Liver (tissue), 8 donors: ENCODE measurements at regions not wholly inside any gene's neighbourhood (a gene's known extent, or its start where the extent isn't known, plus 50 kb on each side); places are given as distances from the start of the nearest gene placed in this dataset.

Experiments used
- DNase-seq: peaks from one replicate; pipeline ENCODE4 v3.0.0-alpha.2; 2017; ENCODE audit warnings: low spot score
- H3K27ac ChIP-seq, 2 donors: one replicate each; pipeline ENCODE4 v1.7.0; 2013; ENCODE audit warnings: inconsistent platforms in 2 of 2, low read length in 2 of 2, control low read depth in 1 of 2, low read depth in 1 of 2, mild to moderate bottlenecking in 1 of 2
- H3K27me3 ChIP-seq, 4 donors: one replicate each; pipeline versions ENCODE4 v1.6.1 to v1.7.0; 2013; ENCODE audit warnings: low read length in 3 of 4, inconsistent platforms in 1 of 4, mild to moderate bottlenecking in 1 of 4, moderate library complexity in 1 of 4; ENCODE audit not compliant: control insufficient read depth in 4 of 4, insufficient read depth in 4 of 4
- H3K36me3 ChIP-seq, 4 donors: one replicate each; pipeline versions ENCODE4 v1.6.1 to v1.7.0; 2013; ENCODE audit warnings: low read length in 3 of 4, mild to moderate bottlenecking in 3 of 4, low read depth in 1 of 4, moderate library complexity in 1 of 4; ENCODE audit not compliant: control insufficient read depth in 4 of 4, insufficient read depth in 3 of 4
- H3K4me1 ChIP-seq, 4 donors: one replicate each; pipeline versions ENCODE4 v1.6.1 to v1.7.0; 2013; ENCODE audit warnings: low read length in 3 of 4, mild to moderate bottlenecking in 3 of 4, moderate library complexity in 1 of 4; ENCODE audit not compliant: control insufficient read depth in 4 of 4, insufficient read depth in 4 of 4
- H3K4me3 ChIP-seq, 3 donors: one replicate each; pipeline versions ENCODE4 v1.6.1 to v1.7.0; 2013; ENCODE audit warnings: low read length in 3 of 3, control low read depth in 1 of 3, low read depth in 1 of 3, mild to moderate bottlenecking in 1 of 3
- H3K9ac ChIP-seq, 2 donors: one replicate each; pipeline ENCODE4 v1.7.0; 2013; ENCODE audit warnings: low read length in 2 of 2, mild to moderate bottlenecking in 2 of 2, moderate library complexity in 2 of 2, control low read depth in 1 of 2, low read depth in 1 of 2
- H3K9me3 ChIP-seq, 4 donors: one replicate each; pipeline versions ENCODE4 v1.6.1 to v1.7.0; 2013; ENCODE audit warnings: low read length in 3 of 4; ENCODE audit not compliant: control insufficient read depth in 4 of 4
- ATF3 ChIP-seq: IDR thresholded peaks from 2 replicates; pipeline ENCODE4 v1.6.1; 2016; ENCODE audit warnings: antibody characterized with exemption
- CTCF ChIP-seq: fragments of 150-350 bp; IDR thresholded peaks from 2 replicates; pipeline ENCODE4 v1.5.1; 2017; ENCODE audit warnings: improper control_type of control experiment, low read depth, low read length; ENCODE audit not compliant: missing input control
- EGR1 ChIP-seq, 2 donors: IDR thresholded peaks; 2 replicates each; pipeline ENCODE4 v1.6.1; 2016 to 2018; ENCODE audit warnings: antibody characterized with exemption in 2 of 2, low read depth in 2 of 2
- FOXA1 ChIP-seq: IDR thresholded peaks from 2 replicates; pipeline ENCODE4 v1.6.1; 2016; ENCODE audit warnings: antibody characterized with exemption
- FOXA2 ChIP-seq: IDR thresholded peaks from 2 replicates; pipeline ENCODE4 v1.6.1; 2016; ENCODE audit warnings: antibody characterized with exemption
- GABPA ChIP-seq, 2 donors: IDR thresholded peaks in 1 of 2; conservative IDR thresholded peaks in 1 of 2; 2 replicates each; pipeline ENCODE4 v1.6.1; 2016; ENCODE audit warnings: antibody characterized with exemption in 2 of 2, mild to moderate bottlenecking in 1 of 2, moderate library complexity in 1 of 2
- HNF4A ChIP-seq, 2 donors: conservative IDR thresholded peaks; 2 replicates each; pipeline ENCODE4 v1.6.1; 2016; ENCODE audit warnings: antibody characterized with exemption in 2 of 2, mild to moderate bottlenecking in 2 of 2
- HNF4G ChIP-seq: IDR thresholded peaks from 2 replicates; pipeline ENCODE4 v1.6.1; 2016; ENCODE audit warnings: antibody characterized with exemption
- JUND ChIP-seq, 2 donors: IDR thresholded peaks; 2 replicates each; pipeline ENCODE4 v1.6.1; 2016; ENCODE audit warnings: antibody characterized with exemption in 2 of 2
- MAX ChIP-seq: IDR thresholded peaks from 2 replicates; pipeline ENCODE4 v1.6.1; 2016; ENCODE audit warnings: antibody characterized with exemption
- NR2F2 ChIP-seq: IDR thresholded peaks from 2 replicates; pipeline ENCODE4 v1.6.1; 2016; ENCODE audit warnings: antibody characterized with exemption
- RAD21 ChIP-seq, 2 donors: IDR thresholded peaks; 2 replicates each; pipeline ENCODE4 v1.6.1; 2016; ENCODE audit warnings: antibody characterized with exemption in 2 of 2, mild to moderate bottlenecking in 2 of 2
- REST ChIP-seq: IDR thresholded peaks from 2 replicates; pipeline ENCODE4 v1.6.1; 2016; ENCODE audit warnings: antibody characterized with exemption, mild to moderate bottlenecking
- RXRA ChIP-seq, 2 donors: IDR thresholded peaks; 2 replicates each; pipeline ENCODE4 v1.6.1; 2017 to 2018; ENCODE audit warnings: antibody characterized with exemption in 2 of 2, mild to moderate bottlenecking in 1 of 2
- SP1 ChIP-seq: IDR thresholded peaks from 2 replicates; pipeline ENCODE4 v1.6.1; 2018; ENCODE audit warnings: antibody characterized with exemption, mild to moderate bottlenecking
- TAF1 ChIP-seq: conservative IDR thresholded peaks from 2 replicates; pipeline ENCODE4 v1.6.1; 2016; ENCODE audit warnings: antibody characterized with exemption, mild to moderate bottlenecking
- YY1 ChIP-seq: IDR thresholded peaks from 2 replicates; pipeline ENCODE4 v1.6.1; 2016; ENCODE audit warnings: antibody characterized with exemption, mild to moderate bottlenecking
- ZBTB33 ChIP-seq: IDR thresholded peaks from 2 replicates; pipeline ENCODE4 v1.6.1; 2016; ENCODE audit warnings: antibody characterized with exemption
- WGBS: extraction: QIAGEN DNeasy Blood & Tissue Kit; methylation state at CpG from one replicate; pipeline ENCODE4 v1.1.7; 2013; 5-methylcytosine and 5-hydroxymethylcytosine counted together
- donor health status: healthy.
- donor health status: healthy.
- donor health status: healthy.
- donor health status: healthy.
- donor health status: healthy.

GRCh38 chr12:105476616-105477015 lies 146.1 kb downstream of the C12orf75 start:
- Histone ChIP-seq H3K9me3 (no peaks in the 10 kb centered on the region), H3K36me3 (no peaks in the 10 kb centered on the region), H3K4me1 (no peaks in the 10 kb centered on the region), H3K27ac (no peak overlapping the region), H3K4me3 (no peak overlapping the region), H3K27me3 (peaks cover 0 to 3% (median 0%) of the 10 kb centered on the region in 4 donors), H3K9ac (no peak overlapping the region)
- TF ChIP-seq HNF4G = no peak
- TF ChIP-seq JUND (IDR thresholded peaks at IDR 0.05) = no peak
- no peak for TF ChIP-seq CTCF
- TF ChIP-seq TAF1 = no peak
- TF ChIP-seq YY1 = no peak
- TF ChIP-seq RAD21 (IDR thresholded peaks at IDR 0.05) = no peak
- no peak for TF ChIP-seq SP1
- no peak for TF ChIP-seq ATF3
- no peak for TF ChIP-seq GABPA (IDR thresholded peaks at IDR 0.05 in 1 of 2, conservative IDR thresholded peaks at IDR 0.05 in 1 of 2)
- no peak for TF ChIP-seq MAX
- no peak for TF ChIP-seq FOXA2
- TF ChIP-seq ZBTB33 = no peak
- no peak for TF ChIP-seq REST
- TF ChIP-seq FOXA1 = no peak
- no peak for TF ChIP-seq NR2F2
- WGBS = 59% methylated on average over 2 of the region's 2 CpGs
- DNase-seq = no peak

GRCh38 chr12:105477873-105478272 lies 147.4 kb downstream of the C12orf75 start:
- Histone ChIP-seq H3K9me3 (no peaks in the 10 kb centered on the region), H3K36me3 (no peaks in the 10 kb centered on the region), H3K4me3 (no peak overlapping the region), H3K9ac (no peak overlapping the region), H3K27ac (no peak overlapping the region), H3K4me1 (no peaks in the 10 kb centered on the region), H3K27me3 (peaks cover 0 to 3% (median 0%) of the 10 kb centered on the region in 4 donors)
- 82% methylated on average over 6 of the region's 6 CpGs for WGBS
- TF ChIP-seq RXRA (IDR thresholded peaks at IDR 0.05) = no peak
- no peak for TF ChIP-seq HNF4A (conservative IDR thresholded peaks at IDR 0.05)
- no peak for TF ChIP-seq YY1
- no peak for TF ChIP-seq ATF3
- no peak for TF ChIP-seq ZBTB33
- TF ChIP-seq CTCF = no peak
- no peak for TF ChIP-seq JUND (IDR thresholded peaks at IDR 0.05)
- TF ChIP-seq FOXA1 = no peak
- TF ChIP-seq EGR1 (IDR thresholded peaks at IDR 0.05; ENCODE audit: low read depth in 2 of 2) = no peak
- no peak for TF ChIP-seq RAD21 (IDR thresholded peaks at IDR 0.05)
- TF ChIP-seq SP1 = no peak
- no peak for TF ChIP-seq TAF1
- TF ChIP-seq HNF4G = no peak
- TF ChIP-seq FOXA2 = no peak
- DNase-seq = no peak
